ENCODE measurements at regions not wholly inside any gene's neighbourhood (a gene's known extent, or its start where the extent isn't known, plus 50 kb on each side); places are given as distances from the start of the nearest gene placed in this dataset.

DNA sequence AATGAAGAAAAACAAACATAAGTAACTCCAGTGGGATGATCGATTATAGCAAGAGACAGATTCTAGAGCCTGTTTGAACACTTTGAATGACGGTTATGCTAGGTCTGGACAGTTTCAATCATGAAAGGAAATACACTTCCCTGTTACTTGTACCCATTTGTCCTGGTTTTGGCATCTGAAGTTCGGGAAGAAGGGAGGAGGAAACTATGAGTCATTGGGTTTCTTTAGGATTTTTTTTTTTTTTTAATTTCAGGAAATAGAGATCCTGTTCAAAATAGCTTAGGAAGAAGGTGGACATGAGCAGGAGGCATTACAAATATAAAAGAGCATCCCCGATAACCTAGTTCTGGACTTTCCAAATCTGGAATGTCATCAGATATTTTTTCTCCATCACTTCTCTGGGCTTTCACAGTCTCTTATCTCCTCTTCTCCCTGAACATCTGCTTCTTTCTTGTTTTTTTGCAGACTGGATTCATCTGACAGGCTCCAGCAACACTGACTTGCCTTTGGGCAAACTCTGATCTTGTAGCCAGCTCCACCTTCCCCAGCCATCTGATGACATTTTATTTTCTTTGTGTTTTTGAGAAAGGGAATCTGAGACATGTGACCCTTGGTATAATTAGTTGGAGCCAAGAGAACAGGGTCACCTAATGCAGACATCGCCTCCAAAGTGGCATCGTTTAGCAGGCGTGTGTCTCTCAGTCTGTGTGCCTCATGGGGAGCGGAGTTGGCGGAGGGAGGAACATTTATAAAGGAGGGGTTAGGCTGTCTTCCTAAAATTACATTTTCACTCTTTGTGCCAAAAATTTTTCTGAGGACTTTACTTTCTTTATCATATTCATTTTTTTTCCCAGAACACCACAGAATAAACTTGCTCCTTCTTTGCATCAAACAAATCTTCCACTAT lies 195.3 kb upstream of the EPHA4 start:
- H3K27ac ChIP-seq (ENCODE audit: low read depth), result no peak overlapping the region
- no peak overlapping the region for H3K4me2 ChIP-seq
- H2AFZ ChIP-seq, result peak overlapping the region; percentile 49; the same call in 1 of the 2 replicates
- no peaks in the 10 kb centered on the region for H3F3A ChIP-seq (replicated peaks; ENCODE audit: low read depth)
- H3K79me2 ChIP-seq (replicated peaks; ENCODE audit: insufficient read depth), result no peaks in the 10 kb centered on the region
- Mint-ChIP-seq H3K27ac (no peak overlapping the region; the same call in 1 of the 2 replicates), H3K4me1 (peaks cover 4% of the 10 kb centered on the region), H3K36me3 (ENCODE audit: low read depth) (no peaks in the 10 kb centered on the region), H3K4me3 (no peak overlapping the region), H3K9me3 (no peaks in the 10 kb centered on the region), H3K27me3 (ENCODE audit: insufficient read depth, low read depth, poor library complexity) (no peaks in the 10 kb centered on the region)
- H3K9me2 ChIP-seq (ENCODE audit: insufficient read depth), result peaks cover 8% of the 10 kb centered on the region; the same call in 1 of the 2 replicates
- no peak for TF ChIP-seq EZH2 (IDR thresholded peaks at IDR 0.05; ENCODE audit: low read depth, unreplicated experiment)
- TF ChIP-seq, protein P1, sequence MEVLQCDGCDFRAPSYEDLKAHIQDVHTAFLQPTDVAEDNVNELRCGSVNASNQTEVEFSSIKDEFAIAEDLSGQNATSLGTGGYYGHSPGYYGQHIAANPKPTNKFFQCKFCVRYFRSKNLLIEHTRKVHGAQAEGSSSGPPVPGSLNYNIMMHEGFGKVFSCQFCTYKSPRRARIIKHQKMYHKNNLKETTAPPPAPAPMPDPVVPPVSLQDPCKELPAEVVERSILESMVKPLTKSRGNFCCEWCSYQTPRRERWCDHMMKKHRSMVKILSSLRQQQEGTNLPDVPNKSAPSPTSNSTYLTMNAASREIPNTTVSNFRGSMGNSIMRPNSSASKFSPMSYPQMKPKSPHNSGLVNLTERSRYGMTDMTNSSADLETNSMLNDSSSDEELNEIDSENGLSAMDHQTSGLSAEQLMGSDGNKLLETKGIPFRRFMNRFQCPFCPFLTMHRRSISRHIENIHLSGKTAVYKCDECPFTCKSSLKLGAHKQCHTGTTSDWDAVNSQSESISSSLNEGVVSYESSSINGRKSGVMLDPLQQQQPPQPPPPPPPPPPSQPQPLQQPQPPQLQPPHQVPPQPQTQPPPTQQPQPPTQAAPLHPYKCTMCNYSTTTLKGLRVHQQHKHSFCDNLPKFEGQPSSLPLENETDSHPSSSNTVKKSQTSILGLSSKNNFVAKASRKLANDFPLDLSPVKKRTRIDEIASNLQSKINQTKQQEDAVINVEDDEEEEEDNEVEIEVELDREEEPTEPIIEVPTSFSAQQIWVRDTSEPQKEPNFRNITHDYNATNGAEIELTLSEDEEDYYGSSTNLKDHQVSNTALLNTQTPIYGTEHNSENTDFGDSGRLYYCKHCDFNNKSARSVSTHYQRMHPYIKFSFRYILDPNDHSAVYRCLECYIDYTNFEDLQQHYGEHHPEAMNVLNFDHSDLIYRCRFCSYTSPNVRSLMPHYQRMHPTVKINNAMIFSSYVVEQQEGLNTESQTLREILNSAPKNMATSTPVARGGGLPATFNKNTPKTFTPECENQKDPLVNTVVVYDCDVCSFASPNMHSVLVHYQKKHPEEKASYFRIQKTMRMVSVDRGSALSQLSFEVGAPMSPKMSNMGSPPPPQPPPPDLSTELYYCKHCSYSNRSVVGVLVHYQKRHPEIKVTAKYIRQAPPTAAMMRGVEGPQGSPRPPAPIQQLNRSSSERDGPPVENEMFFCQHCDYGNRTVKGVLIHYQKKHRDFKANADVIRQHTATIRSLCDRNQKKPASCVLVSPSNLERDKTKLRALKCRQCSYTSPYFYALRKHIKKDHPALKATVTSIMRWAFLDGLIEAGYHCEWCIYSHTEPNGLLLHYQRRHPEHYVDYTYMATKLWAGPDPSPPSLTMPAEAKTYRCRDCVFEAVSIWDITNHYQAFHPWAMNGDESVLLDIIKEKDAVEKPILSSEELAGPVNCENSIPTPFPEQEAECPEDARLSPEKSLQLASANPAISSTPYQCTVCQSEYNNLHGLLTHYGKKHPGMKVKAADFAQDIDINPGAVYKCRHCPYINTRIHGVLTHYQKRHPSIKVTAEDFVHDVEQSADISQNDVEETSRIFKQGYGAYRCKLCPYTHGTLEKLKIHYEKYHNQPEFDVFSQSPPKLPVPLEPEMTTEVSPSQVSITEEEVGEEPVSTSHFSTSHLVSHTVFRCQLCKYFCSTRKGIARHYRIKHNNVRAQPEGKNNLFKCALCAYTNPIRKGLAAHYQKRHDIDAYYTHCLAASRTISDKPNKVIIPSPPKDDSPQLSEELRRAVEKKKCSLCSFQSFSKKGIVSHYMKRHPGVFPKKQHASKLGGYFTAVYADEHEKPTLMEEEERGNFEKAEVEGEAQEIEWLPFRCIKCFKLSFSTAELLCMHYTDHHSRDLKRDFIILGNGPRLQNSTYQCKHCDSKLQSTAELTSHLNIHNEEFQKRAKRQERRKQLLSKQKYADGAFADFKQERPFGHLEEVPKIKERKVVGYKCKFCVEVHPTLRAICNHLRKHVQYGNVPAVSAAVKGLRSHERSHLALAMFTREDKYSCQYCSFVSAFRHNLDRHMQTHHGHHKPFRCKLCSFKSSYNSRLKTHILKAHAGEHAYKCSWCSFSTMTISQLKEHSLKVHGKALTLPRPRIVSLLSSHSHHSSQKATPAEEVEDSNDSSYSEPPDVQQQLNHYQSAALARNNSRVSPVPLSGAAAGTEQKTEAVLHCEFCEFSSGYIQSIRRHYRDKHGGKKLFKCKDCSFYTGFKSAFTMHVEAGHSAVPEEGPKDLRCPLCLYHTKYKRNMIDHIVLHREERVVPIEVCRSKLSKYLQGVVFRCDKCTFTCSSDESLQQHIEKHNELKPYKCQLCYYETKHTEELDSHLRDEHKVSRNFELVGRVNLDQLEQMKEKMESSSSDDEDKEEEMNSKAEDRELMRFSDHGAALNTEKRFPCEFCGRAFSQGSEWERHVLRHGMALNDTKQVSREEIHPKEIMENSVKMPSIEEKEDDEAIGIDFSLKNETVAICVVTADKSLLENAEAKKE (CRISPR knock-in tag; IDR thresholded peaks at IDR 0.05), result no peak
- TF ChIP-seq NANOG (IDR thresholded peaks at IDR 0.05; ENCODE audit: borderline replicate concordance), result no peak
- TF ChIP-seq CREB1 (CRISPR knock-in tag; IDR thresholded peaks at IDR 0.05; ENCODE audit: low read depth), result no peak
- TF ChIP-seq, protein P2, sequence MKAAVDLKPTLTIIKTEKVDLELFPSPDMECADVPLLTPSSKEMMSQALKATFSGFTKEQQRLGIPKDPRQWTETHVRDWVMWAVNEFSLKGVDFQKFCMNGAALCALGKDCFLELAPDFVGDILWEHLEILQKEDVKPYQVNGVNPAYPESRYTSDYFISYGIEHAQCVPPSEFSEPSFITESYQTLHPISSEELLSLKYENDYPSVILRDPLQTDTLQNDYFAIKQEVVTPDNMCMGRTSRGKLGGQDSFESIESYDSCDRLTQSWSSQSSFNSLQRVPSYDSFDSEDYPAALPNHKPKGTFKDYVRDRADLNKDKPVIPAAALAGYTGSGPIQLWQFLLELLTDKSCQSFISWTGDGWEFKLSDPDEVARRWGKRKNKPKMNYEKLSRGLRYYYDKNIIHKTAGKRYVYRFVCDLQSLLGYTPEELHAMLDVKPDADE (IDR thresholded peaks at IDR 0.05), result no peak
- TF ChIP-seq, protein P3, sequence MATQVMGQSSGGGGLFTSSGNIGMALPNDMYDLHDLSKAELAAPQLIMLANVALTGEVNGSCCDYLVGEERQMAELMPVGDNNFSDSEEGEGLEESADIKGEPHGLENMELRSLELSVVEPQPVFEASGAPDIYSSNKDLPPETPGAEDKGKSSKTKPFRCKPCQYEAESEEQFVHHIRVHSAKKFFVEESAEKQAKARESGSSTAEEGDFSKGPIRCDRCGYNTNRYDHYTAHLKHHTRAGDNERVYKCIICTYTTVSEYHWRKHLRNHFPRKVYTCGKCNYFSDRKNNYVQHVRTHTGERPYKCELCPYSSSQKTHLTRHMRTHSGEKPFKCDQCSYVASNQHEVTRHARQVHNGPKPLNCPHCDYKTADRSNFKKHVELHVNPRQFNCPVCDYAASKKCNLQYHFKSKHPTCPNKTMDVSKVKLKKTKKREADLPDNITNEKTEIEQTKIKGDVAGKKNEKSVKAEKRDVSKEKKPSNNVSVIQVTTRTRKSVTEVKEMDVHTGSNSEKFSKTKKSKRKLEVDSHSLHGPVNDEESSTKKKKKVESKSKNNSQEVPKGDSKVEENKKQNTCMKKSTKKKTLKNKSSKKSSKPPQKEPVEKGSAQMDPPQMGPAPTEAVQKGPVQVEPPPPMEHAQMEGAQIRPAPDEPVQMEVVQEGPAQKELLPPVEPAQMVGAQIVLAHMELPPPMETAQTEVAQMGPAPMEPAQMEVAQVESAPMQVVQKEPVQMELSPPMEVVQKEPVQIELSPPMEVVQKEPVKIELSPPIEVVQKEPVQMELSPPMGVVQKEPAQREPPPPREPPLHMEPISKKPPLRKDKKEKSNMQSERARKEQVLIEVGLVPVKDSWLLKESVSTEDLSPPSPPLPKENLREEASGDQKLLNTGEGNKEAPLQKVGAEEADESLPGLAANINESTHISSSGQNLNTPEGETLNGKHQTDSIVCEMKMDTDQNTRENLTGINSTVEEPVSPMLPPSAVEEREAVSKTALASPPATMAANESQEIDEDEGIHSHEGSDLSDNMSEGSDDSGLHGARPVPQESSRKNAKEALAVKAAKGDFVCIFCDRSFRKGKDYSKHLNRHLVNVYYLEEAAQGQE (IDR thresholded peaks at IDR 0.05; ENCODE audit: unreplicated experiment), result no peak
- no peak for TF ChIP-seq ZNF114 (CRISPR knock-in tag; IDR thresholded peaks at IDR 0.05)
- no peak for TF ChIP-seq STAT1 (IDR thresholded peaks at IDR 0.05; ENCODE audit: unreplicated experiment)
- no peak for TF ChIP-seq EZH2phosphoT487 (IDR thresholded peaks at IDR 0.05; ENCODE audit: unreplicated experiment)
- TF ChIP-seq, protein P4, sequence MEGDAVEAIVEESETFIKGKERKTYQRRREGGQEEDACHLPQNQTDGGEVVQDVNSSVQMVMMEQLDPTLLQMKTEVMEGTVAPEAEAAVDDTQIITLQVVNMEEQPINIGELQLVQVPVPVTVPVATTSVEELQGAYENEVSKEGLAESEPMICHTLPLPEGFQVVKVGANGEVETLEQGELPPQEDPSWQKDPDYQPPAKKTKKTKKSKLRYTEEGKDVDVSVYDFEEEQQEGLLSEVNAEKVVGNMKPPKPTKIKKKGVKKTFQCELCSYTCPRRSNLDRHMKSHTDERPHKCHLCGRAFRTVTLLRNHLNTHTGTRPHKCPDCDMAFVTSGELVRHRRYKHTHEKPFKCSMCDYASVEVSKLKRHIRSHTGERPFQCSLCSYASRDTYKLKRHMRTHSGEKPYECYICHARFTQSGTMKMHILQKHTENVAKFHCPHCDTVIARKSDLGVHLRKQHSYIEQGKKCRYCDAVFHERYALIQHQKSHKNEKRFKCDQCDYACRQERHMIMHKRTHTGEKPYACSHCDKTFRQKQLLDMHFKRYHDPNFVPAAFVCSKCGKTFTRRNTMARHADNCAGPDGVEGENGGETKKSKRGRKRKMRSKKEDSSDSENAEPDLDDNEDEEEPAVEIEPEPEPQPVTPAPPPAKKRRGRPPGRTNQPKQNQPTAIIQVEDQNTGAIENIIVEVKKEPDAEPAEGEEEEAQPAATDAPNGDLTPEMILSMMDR (conservative IDR thresholded peaks at IDR 0.05; ENCODE audit: low read depth in 2 of 2), result no peak
- TF ChIP-seq ZNF331 (CRISPR knock-in tag; IDR thresholded peaks at IDR 0.05; ENCODE audit: low read depth), result no peak
- no peak for TF ChIP-seq POLR2AphosphoS5 (IDR thresholded peaks at IDR 0.05; ENCODE audit: low read depth)
- no peak for TF ChIP-seq JUNB (IDR thresholded peaks at IDR 0.05; ENCODE audit: unreplicated experiment)
- H3K4me3 ChIP-seq, result no peak overlapping the region
- 0 out of 2 replicates have a peak, but pooled peaks cover 3% of the 10 kb centered on the region for H3K4me1 ChIP-seq (ENCODE audit: insufficient read depth)
- H3K36me3 ChIP-seq (ENCODE audit: insufficient read depth), result no peaks in the 10 kb centered on the region
- DNase-seq (ENCODE audit: low spot score), result no peak
- no peaks in the 10 kb centered on the region for H3K27me3 ChIP-seq (ENCODE audit: insufficient read depth)
- no peaks in the 10 kb centered on the region for H4K20me1 ChIP-seq (replicated peaks; ENCODE audit: insufficient read depth)
- ATAC-seq, result no peak
